ENCODE measurements at regions not wholly inside any gene's neighbourhood (a gene's known extent, or its start where the extent isn't known, plus 50 kb on each side); places are given as distances from the start of the nearest gene placed in this dataset.

DNA sequence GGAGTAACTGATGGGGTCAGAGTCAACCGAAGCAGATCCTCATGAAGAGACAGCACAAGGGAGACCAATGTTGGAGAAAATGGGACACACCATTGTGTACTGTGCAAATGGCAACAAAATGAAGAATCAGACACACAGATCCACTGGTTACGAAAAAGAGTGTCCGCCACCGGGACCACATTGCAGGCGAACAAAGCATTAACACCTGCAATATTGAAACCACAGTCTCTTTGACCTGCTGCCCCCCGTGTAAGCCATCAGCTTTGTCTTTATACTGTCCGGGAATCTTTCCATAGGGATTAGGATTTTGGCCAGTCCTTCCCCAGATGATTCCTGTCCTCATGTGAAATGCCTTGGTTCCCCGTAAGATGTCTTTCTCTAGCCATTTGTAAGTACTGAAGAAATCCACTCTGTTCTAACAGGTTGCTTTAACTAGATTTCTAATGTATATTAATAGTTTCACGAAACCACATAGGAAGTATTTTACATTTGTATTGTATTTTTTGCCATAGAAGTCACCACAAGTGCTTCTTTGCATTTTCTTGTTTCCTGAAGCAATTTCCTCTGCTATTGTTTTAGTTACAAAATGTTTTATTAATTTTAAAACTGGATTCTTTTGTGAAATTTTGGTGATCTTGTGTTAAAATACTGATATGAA lies 140.8 kb upstream of the NFE2L3 start:
- DNase-seq: no peak

DNA sequence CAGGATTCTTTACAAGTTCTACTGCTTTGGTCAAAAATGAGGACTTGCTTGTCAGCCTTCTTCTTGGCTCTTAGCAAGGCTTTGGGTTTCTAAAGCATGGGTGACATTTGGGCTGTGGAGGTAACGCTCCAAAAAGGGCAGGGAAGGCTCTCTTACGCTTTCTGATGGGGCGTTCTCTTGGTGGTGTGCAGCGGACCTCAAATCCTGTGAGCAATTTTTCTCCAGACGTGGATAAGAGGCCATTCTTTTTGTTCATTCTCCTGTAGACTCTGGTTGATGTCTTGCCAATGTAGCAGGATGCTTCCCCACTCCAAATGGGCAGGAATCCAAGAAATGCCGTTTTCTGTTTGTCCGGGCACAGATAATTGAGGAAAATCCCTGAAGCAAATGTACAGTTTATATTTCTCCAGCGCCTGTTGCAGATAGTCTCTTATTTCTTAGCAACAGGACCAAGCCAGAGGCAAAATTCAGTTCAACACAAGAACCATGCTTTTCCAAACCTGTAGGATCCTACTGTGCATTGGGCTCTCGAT lies 138.4 kb upstream of the NFE2L3 start:
- DNase-seq: no peak

DNA sequence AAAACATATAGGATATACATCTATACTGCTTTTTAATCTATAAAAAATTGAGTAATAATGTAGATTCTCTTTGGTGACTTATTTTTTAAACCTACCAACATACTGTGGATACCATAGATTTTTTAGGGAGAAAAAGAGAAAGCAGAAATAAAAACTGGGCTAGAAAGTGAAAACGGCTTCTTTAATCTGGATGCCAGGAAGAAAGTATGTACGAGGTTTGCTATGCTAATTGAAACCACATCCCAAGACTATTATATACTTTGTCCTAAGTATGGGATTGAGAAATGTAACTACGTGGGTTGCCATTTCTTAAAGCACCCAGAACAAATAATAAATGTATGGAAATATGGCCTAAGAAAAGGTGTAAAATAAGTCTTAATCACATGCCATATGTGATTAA lies 129.0 kb upstream of the NFE2L3 start:
- no peak for DNase-seq

DNA sequence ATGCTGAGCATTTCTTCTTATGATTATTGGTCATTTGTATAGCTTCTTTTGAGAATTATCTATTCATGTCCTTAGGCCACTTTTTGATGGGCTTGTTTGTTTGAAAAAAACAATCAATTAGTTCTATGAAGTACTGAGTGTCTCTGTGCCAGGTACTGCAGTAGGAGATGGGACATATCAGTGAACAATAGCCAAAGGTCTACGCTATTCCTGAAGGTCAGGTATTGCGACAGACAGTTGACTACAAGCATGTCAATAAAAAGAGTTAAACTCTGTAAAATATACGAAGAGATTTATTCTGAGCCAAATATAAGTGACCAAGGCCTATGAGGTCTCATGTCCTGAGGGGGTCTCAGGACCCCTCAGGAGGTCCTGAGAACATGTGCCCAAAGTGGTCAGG lies 122.1 kb upstream of the NFE2L3 start:
- DNase-seq: no peak

DNA sequence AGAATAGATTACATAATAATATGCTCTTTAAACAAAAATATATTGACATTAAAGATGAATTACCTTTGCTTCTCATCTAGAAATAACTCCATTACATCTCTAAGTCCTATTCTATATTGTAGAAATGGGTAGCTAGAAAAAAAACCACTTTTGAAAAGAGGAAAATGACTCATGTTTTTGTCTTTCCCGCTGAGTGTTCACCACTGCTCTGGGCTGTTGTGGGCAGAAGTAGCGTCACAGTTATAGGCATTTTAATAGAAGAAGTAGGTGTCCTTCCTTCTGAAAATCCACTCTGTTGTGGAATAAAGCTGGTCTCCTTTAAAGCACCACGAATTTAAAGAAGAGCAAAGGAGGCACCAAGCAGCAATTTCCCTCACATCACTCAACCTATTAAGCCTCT lies 117.6 kb upstream of the NFE2L3 start:
- no peak for DNase-seq

DNA sequence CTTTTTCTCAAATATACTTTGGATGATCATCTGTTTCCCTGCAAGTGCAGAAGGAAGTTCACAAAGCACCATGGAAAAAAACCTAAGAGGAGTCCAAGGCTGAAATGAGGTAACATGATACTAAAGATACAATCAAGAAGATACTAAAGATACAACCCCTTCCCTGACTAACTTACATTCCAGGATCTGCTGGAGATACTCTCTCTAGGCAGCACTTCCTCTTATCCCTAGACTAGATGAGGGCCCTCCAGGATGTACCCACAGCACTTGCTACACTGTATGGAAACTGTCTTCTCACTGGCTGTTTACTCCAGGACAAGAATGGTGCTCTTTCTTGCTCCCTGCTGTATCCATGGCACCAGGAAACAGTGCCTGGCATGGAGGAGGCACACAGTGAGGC lies 116.4 kb upstream of the NFE2L3 start:
- DNase-seq: no peak

DNA sequence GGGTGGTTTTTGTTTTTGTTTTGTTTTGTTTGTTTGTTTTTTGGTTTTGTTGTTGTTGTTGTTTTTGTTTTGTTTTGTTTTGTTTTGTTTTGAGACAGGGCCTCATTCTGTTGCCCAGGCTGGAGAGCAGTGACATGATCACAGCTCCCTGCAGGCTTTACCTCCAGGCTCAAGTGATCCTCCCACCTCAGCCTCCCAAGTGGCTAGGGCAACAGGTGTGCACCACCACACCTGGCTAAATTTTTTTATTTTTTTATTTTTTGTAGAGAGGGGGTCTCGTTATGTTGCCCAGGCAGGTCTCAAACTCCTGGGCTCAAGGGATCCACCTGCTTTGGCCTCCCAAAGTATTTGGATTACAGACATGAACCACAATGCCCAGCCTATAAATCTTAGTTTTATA lies 115.9 kb upstream of the NFE2L3 start:
- DNase-seq: no peak

DNA sequence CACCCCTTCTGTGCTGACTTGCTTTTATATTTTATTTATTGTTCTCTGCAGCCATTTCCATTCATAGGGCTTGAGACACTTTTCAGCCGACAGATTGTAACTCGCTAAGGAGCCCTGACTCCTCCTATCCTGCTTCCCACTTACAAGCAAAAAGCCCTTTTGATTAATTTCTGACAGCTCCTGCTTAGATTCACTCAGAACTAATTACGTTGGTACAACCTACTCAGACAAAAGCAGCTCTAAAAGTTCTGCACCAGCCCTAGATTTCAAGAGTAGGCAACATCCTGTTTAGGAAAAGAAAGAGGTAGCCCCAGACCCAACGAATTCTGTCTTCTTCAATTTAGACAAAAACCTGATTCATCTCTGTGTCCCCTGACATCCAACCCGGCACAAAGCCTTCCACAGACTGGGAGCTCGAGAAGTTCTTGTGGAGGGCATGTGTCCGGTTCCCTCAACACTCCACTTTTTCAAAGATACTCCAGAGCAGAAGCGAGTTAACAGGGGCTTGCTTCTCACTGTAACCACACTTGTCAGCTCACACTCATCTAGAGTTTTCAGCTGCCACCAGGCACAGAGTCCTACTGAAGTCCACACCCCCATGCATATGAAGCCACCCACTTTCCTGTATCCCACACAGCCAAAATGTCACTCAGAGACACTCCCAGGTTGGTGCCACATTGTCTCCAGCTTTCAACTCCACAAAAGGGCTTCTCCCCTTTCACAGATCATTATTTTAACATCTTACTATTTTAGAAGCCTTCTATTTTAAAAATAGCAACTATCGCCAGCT lies 113.6 kb upstream of the NFE2L3 start:
- DNase-seq: no peak

DNA sequence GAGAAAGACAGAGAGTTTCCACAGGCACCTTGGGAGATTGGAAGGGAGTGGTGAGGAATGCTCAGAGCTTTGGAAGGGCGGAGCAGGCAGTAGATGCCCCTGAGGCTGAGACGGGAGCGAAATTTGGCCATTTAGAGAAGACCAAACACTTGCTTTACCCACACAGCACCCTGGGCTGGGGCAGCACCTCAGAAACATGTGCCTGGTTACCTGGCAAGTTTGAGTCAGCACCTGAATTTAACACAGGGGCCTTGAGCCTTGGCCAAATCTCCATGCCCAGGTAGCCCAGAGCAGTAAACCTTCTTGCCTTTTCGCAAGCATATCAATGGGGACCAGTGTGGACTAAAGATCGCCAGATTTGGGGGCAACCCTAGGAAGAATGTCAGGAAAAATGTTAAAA lies 111.9 kb upstream of the NFE2L3 start:
- no peak for DNase-seq

DNA sequence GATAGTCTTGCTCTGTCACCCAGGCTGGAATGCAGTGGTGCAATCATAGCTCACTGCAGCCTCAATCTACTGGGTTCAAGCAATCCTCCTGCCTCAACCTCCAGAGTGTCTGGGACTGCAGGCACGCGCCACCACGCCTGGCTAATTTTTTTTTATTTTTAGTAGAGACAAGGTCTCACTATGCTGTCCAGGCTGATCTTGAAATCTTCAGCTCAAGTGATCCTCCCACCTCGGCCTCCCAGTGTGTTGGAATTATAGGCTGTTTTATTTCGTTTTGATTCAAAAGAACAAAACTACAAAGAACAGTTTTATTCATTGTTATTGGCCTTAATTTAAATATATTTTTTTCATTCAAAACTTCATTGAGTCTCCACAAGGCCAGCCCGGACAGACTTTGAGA lies 109.8 kb upstream of the NFE2L3 start:
- no peak for DNase-seq

DNA sequence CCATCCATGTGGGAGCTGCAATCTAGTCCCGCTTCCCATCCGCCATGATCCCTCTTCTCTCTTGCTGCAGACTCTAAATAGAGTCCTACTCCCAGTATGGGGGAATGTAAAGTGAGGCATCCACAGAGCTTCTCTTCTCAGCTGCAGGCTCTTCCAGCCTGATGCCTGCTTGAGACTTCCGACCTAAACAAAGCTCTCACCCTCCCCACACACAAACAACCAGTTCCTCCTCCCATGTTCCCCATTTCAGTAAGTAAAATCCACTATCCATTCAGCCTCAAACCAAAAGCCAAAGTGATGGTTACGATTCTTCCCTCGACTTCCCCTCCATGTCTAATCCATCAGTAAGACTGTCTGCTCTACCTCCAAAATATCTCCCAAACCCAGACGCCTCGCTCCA lies 108.2 kb upstream of the NFE2L3 start:
- no peak for DNase-seq

DNA sequence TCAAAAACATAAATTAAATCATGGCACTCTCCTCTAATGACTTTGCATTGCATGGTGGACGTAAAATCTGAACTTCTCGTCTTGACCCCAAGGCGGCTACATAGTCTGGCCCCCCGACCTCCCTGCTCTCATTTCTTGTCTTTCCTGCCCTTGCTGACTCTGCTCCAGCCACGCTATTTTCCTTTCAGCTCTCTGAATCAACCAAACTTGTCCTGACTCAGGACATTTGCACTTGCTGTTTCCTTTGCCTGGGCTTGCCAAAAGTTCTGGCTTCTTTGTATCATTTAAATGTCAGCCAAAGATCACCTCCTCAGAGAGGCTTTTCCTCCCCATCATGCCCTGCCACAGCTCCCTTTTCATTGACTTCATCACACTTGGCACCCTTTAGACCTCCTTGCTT lies 107.7 kb upstream of the NFE2L3 start:
- no peak for DNase-seq

DNA sequence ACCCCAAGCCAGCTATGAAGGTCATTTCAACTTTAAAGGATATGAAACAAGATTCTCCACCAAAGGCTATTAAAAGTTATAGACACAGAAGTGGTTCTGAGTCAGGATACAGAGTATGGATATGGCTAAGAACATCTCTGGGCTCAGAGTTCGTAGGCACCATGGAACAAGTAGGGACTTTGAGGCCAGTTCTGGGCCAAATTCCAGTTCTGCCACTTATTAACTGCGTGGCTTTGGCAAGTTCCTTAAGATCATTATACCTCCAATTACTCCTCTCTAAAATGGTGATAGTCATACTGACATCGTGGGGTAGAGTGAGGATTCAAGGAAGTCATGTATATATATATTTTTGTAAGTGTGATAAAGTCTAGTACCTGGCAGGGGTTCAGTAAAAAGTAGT lies 105.8 kb upstream of the NFE2L3 start:
- DNase-seq: no peak

DNA sequence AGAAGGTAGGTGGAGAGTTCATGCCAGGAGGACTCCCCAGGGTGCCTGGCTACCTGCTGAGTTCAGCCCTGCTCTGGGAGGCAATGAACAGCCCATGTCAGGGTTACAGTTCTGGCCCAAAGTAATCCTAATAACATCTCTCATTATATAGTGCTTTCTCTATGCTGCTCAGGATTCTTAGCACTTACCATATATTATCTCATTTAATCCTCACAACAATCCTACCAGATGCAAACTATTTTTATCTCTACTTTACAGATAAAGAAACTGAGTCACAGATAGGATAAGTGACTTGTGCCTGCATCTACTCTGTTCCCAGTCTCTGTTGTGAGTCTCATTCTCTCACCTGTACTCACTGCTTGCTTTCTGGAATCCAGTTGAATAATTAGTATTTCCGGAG lies 105.1 kb upstream of the NFE2L3 start:
- no peak for DNase-seq

DNA sequence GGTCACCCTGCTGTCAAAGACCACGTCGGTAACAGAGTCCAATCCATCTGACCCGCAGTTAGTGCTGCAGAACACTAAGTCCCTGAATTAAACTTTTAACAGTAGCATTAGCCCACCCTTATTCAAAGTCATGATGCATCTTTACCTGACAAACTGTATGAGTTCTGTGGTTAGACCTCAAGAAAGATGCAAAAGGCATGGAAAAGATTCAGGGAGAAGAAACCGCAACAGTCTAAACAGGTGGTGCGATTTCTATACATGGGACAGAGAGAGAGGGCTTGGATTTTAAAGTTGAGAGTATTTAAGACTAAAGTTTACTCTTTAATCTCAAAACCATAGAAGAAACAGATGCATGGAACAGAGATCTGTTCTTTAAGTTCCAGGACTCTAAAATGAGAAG lies 103.3 kb upstream of the NFE2L3 start:
- no peak for DNase-seq

DNA sequence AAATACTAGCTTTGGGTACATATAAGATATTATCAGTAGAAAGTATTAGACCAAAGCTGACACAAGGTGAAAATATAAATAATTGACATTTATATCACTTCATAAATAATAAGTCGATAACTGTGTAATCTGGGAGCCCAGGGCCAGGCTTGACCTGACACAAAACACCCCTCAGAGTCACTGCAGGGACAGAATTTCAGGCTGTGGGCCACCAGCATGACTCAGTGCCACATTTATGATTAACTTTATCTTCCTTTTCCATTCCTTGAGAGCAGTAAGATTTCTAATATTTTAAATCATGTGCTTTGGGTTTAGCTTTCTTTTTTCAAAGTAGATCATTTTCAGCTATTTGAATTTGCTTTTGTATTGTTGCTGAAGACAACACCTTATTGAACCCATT lies 102.9 kb upstream of the NFE2L3 start:
- DNase-seq: no peak

DNA sequence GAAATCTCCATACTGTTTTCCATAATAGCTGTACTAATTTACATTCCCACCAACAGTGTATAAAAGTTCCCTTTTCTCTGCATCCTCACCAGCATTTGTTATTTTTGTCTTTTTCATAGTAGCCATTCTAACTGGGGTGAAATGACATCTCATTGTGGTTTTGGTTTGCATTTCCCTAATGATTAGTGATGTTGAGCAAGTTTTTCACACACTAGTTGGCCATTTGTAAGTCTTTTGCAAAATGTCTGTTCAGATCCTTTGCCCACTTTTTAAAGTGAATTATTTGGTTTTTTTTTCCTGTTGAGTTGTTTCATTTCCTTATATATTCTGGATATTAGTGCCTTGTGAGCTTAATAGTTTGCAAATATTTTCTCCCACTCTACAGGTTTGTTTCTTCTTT lies 101.0 kb upstream of the NFE2L3 start:
- DNase-seq: no peak

DNA sequence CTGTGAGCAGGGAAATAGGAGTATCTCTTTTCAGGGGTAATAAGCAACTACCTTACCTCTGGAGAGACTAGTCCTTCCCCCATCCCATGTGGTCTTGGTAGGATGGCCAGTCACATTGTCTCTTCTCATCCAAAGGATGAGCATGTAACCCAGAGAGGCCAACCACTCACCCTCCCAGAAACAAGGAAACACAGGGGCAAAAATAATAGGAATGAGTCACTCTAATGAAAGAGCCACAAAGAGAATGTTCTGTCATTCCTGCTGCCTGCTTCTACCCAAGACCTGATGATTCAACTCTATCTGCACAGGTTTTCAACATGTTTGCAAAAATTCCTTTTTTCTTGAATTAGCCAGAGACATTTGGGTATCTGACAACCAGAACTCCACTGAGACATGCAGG lies 99.3 kb upstream of the NFE2L3 start:
- DNase-seq: no peak

DNA sequence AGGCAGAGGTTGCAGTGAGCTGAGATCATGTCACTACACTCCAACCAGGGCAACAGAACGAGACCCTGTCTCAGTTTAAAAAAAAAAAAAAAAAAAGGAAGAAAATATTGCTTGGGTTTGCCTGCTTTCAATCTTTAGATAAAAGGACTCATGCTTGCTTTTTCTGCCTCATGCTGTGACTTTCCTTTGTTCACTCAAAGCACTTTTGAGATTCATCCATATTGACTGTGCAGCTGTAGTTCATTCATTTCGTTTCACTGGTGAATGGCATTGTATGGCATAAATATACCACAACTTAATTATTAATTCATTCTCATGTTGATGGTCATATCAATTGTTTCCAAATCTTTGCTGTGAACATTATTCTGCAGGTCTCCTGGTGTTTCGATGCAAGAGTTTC lies 97.6 kb upstream of the NFE2L3 start:
- DNase-seq: no peak

DNA sequence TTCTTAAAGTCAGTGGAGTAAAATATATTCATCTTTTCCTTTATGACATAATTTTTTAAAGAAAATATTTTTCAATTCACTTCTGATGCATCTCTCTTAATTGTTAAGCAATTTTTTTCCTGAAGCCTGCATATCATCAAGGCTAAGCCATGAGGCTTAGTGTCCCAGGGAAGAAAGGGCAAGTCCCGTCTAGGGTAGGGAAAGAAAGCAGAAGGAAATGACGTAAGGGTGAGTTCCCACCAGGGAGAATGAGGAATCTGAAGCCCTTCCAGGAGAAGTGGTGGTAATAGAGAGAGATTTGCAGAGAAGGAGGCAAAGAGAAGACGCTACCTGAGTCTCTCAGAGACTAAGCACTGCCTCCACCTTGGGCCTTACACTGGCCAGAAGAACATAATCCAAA lies 96.8 kb upstream of the NFE2L3 start:
- no peak for DNase-seq

DNA sequence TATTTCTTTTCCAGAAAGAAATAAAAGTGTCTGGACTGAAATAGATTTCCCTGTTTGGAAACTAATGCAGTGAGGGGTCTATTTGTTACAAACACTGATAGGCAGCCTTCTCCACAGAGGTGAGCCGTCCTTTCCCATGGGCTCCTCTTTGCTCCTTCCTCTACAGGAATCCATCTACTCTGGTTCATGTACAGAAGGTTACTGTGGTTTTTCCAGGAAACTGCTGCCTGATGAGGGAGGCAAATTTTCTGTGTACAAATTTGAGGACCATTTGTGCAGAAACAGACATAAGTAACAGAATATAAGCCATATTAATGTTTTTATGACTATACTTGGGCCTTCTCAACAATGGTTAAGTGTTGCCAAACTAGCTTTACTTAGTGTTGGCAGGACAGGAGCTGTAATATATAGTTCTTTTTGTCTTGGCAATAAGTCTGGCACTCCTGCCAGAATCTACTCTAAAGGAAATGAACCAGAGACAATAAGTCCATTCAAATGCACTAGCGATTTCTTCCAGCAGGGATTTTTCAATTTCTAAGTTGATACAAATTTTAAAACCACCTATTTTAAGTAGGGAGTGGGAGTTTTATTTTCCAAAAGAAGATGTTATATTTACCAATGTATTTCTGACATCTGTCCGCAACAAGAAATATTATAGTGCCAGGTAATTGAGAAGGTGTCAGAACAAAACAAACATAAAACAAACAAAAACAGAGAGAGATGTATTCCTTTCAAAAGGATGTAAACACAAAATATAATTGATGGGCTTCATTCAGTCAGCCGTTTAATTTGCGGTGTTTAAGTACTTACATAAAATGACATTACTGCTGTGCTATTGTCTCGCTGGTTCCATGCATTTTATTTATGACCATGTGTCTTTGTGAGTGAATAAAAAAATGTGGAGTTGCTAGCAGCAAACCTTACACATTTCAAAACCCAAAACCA lies 91.0 kb upstream of the NFE2L3 start:
- no peak for DNase-seq

DNA sequence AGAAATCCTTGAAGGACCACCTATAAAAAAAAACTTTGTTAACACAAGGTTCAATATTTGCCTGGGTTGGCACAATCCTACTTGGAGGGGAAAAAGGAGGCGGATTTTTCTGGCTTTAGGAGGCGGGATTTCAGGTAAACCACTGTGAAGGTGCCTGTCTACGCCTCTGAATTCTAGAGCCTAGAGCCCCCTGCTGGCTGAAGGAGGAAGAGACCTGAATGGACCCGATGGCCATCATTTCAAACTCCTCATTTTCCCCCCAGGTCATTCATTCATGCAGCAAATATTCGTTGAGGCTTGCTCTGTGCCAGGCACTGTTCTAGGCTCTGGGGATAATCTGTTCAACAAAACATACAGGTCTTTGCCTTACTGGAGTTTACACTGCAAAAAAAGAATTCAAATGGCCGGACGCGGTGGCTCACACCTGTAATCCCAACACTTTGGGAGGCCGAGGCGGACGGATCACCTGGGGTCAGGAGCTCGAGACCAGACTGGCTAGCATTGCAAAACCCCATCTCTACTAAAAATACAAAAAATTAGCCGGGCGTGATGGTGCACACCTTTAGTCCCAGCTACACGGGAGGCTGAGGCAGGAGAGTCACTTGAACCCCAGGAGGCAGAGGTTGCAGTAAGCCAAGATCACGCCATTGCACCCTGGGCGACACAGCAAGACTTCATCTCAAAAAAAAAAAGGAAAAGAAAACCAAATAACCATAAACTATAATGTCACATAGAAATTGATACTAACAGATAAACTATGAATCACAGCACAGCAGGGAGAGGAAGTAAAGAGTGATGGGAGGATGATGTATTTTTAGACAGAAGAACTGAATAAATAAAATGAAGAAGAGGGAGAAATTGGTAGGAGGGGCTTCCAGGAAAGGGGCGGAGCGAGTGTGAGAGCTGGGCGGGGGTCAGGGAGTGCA lies 90.1 kb upstream of the NFE2L3 start:
- no peak for DNase-seq
